HG03432 (cell line): ENCODE measurements at regions not wholly inside any gene's neighbourhood (a gene's known extent, or its start where the extent isn't known, plus 50 kb on each side); places are given as distances from the start of the nearest gene placed in this dataset.
"Not testable (repeated sequence)": the region's sequence is repeated elsewhere in the genome, so short reads cannot be mapped to it uniquely, and the experiment has no call there.

Experiments
- ATAC-seq: cut with Tn5 transposase; IDR thresholded peaks from one replicate; pipeline ENCODE4 v1.9.1; 2021; ENCODE audit warnings: mild to moderate bottlenecking, moderate library complexity; ENCODE audit not compliant: unreplicated experiment

DNA sequence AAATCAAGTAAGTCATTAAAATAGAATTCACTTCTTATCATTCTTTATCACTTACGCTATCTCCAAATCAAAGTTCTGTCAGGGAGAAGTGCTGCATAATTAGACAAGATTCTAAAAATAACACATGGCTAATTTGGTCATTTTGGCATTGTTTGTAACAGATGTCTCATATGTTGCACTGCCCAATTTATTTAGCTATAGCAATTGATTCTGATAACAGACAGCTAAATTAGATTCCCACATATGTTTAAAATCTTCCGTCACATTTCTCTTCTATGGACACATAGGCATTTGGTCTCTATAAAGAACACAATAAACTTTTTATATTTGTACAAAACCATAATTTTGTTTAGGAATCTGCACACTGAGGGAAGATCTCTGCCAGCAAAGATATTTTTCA is 644.5 kb upstream of the VRK2 start:
- no peak for ATAC-seq

DNA sequence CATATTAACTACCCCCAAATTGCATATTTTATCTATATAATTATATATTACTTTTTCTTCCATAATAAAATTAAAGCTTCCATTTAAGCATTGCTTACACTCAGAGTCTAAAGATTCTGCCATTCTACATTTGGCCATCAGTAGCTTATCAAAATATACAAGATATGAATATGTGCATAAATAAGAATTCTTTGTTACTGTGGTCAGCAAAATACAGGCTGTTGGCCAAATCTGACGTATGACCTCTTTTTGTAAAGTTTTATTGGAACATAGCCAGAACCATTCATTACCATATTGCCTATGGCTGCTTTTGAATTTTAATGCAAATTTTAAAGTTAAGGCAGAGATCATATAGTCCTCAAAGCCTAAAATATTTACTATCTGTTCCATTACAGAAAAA is 643.9 kb upstream of the VRK2 start:
- ATAC-seq = no peak

- ATAC-seq = no peak
Measured at GRCh38 chr2:57407772-57408201, 638.8 kb upstream of the VRK2 start.

GRCh38 chr2:57408587-57408986 is 638.0 kb upstream of the VRK2 start:
- no peak for ATAC-seq

- no peak for ATAC-seq
Measured at GRCh38 chr2:57417007-57417406, 629.6 kb upstream of the VRK2 start.

GRCh38 chr2:57418859-57419346 is 627.7 kb upstream of the VRK2 start:
- ATAC-seq = not testable (repeated sequence)

DNA sequence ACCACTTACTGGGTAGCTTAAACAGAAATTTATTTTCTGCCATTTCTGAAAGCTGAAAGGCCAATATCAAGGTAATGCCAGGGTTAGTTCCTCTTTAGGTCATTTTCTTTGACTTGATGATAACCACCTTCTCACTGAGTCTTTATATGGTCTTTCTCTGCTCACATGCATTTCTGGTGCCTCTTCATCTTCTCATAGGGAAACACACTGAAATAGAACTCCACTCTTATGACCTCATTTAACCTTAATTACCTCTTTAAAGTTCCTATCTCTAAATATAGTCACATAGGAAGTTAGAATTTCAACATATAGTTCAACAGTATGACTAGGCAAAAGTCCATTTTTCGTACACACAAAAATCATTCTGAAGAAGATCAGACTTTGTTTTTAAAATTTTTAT is 616.8 kb upstream of the VRK2 start:
- ATAC-seq = no peak

DNA sequence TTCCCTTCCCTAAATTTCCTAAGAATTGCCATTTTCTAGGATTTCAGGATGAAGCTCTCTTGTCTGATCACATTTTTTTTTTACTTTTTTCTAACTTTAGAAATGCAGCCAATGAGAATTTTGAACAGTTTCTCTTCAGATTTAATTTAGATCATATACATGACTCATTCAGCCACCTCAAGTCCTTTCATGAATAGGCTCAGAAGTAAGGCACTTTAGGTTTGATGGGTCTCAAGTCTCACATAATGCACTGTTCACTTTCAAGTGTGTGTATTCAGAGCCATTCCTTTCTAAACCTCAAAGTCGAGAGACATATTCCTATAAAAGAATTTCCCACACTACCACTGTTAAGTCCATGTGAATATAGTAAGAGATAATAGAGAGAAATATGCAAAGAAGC is 614.1 kb upstream of the VRK2 start:
- ATAC-seq = no peak

- no peak for ATAC-seq
Measured at GRCh38 chr2:57434441-57434840, 612.2 kb upstream of the VRK2 start.

GRCh38 chr2:57434972-57435371 is 611.6 kb upstream of the VRK2 start:
- no peak for ATAC-seq

DNA sequence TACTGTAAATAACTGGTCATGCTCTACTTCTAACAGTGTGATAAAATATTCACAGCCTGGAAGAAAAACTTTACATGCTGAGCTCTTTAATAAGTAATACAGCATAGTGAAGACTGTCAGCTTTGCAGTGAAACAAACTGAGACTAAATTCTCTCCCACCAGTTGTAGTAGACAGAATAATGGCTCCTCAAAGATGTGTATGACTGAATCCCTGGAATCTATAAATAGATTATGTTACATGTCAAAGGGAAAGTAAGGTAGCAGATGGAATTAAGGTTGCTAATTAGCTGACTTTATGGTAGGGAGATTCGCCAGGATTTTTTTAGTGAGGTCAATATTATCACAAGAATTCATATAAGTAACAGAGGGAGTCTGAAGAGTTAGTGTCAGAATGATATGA is 609.5 kb upstream of the VRK2 start:
- ATAC-seq = no peak

- no peak for ATAC-seq
Measured at GRCh38 chr2:57440437-57440836, 606.2 kb upstream of the VRK2 start.

DNA sequence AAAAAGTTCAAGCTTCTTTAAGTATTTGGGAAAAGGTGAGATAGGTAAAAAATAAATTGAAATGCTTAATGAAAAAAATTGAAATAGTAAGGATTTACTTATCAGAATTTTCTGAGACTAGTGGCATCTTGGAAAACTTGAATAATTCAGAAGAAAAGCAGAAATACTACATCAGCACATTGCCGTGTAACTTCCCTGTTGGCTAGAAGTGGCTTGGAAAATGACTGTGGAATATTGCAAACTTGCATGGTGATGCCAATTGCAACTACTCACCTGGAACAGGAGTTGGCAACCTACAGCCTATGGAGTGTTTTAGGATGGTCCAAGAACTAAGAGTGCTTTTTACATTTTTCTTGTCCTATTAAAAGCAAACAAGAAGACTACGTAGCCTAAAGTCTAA is 603.5 kb upstream of the VRK2 start:
- no peak for ATAC-seq

GRCh38 chr2:57443973-57444521 is 602.6 kb upstream of the VRK2 start:
- ATAC-seq = no peak

DNA sequence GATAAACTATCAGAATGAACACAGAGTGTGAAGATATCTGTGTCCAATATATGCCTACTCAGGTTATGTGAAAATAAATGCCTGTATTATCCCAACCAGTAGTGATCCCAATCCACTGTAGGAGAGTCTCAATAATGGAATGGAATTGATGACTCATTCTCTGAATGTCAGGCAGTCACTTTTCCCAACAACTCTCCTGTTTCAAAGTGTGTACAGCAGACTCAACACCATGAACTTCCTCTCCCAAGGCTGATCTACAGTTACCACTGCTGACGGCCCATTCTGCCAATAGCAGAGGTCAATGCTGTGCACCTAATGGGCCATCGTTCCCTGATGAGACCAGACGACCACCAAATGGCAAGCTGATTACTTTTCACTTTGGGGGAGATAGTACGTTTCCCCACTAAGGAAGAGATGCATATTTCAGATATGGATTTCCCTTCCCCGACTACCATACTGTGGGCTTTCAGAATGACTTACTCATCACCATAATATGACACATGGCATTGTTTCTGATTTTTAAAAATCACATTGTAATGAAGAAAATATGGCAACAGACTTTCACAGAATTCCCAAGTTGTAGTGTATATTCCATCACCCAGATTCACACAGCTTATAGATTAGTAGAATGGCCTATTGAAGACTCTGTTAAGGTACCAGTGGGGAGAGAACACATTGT is 601.7 kb upstream of the VRK2 start:
- no peak for ATAC-seq

- no peak for ATAC-seq
Measured at GRCh38 chr2:57448816-57449215, 597.8 kb upstream of the VRK2 start.

DNA sequence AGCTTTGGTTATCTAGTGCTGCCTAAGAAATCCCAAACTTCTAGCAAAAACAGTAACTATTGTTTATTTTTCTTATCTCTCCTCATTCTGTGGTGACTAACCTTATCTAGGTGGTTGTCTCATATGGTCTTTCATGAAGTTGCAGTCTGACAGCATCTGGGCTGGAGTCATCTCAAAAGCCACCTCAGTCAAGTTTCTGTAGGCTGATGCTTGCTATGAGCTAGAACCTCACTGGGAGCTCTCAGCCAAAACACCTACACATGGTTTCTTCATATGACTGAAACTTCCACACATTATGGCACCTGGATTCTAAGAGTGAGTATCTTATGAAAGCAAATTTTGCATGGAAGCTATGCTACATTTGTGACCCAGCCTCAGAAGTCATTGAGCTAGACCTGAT is 596.4 kb upstream of the VRK2 start:
- peak; percentile 89 for ATAC-seq

DNA sequence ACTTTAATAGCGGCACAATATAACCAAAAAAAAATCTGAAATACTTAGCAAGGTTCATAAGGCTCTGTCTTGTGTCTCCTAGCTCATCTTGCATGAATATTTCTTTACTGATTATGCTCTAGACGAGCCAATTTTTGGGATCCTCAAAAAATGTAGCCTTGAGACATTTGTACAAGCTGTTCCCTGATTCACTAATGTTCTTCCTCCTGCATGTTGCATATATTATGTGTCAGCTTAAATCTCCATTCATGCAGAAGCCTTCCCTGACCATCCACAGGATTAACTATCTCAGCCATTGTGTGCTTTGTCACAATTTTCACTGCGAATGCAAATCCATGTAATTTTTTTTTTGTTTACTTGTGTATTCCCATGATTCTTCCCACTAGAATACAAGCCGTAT is 594.0 kb upstream of the VRK2 start:
- ATAC-seq = no peak

DNA sequence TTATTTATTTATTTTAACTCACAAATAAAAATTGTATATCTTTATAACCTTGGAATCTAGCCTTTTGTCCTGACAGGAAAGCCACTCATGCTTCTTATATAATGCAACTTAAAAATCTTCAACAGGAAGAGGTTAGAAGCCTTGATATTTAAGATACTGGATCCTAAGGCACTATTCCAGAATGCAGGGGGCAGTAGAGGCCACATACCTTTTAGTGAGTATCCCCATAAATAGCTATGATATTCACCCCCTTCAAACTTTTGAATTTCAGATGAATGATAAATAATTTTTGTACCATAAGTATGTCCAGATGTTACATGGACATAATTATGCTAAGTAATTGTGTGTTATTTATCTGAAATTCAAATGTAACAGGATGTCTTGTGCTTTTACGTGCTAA is 592.7 kb upstream of the VRK2 start:
- ATAC-seq = no peak

DNA sequence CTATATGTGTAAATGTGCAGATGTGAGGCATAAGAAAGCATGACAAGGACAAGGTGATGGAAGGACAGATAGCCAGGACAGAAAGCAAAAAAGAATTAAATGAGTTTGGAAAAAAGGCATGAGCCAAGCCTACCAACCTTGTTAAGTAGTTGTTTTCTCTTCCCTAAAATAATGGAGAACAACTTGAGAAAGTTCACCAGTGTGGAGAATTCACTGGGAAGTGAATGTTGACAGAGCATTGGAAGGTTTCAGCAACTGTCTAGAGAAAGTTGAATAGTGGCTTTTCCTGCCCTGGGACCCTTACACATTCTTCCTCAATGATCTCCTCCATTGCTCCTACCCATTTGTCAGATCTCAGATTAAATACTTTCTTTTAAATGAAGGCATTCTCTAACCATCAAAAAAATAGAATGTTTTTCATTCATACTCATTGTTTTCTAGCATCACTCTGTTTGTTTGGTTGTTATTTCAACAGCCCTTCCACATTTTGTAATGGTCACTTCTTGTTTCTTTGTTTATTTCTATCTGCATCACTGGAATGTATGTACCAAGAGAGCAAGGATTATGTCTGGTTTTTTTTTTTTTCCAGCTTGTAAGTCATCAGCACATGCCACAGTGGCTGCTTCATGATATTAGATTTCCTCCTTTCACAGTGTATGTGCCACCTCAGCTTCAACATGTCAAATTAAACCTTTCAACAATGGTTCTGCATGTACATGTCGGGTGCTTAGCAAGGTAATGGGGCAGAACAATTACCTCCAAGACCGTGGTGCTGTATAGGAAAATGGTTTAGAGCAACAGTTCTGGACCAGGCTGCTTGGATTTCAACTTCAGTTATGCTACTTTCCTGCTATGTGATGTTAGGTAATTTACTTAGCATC is 586.0 kb upstream of the VRK2 start:
- ATAC-seq = no peak

DNA sequence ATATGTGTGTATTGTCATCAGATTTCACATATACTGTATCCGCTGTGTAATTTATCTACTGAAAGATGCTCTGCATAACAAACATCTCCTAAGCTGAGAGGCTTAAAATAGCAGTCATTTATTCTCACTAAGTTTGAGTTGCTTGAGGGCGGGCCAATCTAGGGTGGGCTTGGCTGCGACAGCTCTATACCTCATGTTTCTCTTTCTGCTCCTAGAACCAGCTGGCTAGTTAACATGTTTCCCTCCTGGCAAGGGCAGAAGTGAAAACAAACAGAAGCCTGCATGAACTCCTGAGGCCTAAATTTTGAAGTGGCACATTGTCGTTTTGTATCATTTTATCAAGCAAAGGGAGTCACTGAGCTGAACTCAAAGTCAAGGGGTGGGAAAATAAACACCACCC is 585.0 kb upstream of the VRK2 start:
- no peak for ATAC-seq

GRCh38 chr2:57465067-57465466 is 581.5 kb upstream of the VRK2 start:
- no peak for ATAC-seq
